PC-3 (cell line): ENCODE measurements at regions not wholly inside any gene's neighbourhood (a gene's known extent, or its start where the extent isn't known, plus 50 kb on each side); places are given as distances from the start of the nearest gene placed in this dataset.
"Not testable (repeated sequence)": the region's sequence is repeated elsewhere in the genome, so short reads cannot be mapped to it uniquely, and the experiment has no call there.

ENCODE experiments used
- CTCF ChIP-seq: fragments of 300-600 bp; sonication (generic); conservative IDR thresholded peaks from 2 replicates; pipeline ENCODE4 v1.5.1; 2017; ENCODE audit warnings: antibody characterized with exemption, low read depth, mild to moderate bottlenecking, low read length
- EZH2phosphoT487 ChIP-seq: fragments of 300-600 bp; sonication (generic); IDR thresholded peaks from 2 replicates; pipeline ENCODE4 v1.6.1; 2018; ENCODE audit warnings: mild to moderate bottlenecking, antibody characterized with exemption, low read length, borderline replicate concordance

GRCh38 chr19:28130881-28131280 lies 1082.1 kb downstream of the UQCRFS1 start:
- not testable (repeated sequence) for TF ChIP-seq CTCF, EZH2phosphoT487
